NB4 (cell line): ENCODE measurements at regions not wholly inside any gene's neighbourhood (a gene's known extent, or its start where the extent isn't known, plus 50 kb on each side); places are given as distances from the start of the nearest gene placed in this dataset.

Experiments used
- DNase-seq: peaks from one replicate; pipeline ENCODE4 v3.0.0; 2010; ENCODE audit warnings: low read depth
- H3K4me3 ChIP-seq: one replicate; pipeline ENCODE4 v1.5.1; 2011; ENCODE audit warnings: mild to moderate bottlenecking, low read depth, low read length, moderate library complexity
- MYC ChIP-seq: IDR thresholded peaks from 2 replicates; pipeline ENCODE4 v1.6.1; 2011; ENCODE audit warnings: low read depth, low read length
- POLR2A ChIP-seq: IDR thresholded peaks from 2 replicates; pipeline ENCODE4 v1.6.1; 2011; ENCODE audit warnings: mild to moderate bottlenecking; ENCODE audit not compliant: insufficient read length; ENCODE audit errors: extremely low read depth
- TF ChIP-seq, protein P1 (sequence below): IDR thresholded peaks from 2 replicates; pipeline ENCODE4 v1.6.1; 2011; ENCODE audit warnings: low read depth, low read length
- TF ChIP-seq, protein P2 (sequence below): IDR thresholded peaks from one replicate; pipeline ENCODE4 v1.5.1; 2012; ENCODE audit warnings: low read depth, low read length

DNA sequence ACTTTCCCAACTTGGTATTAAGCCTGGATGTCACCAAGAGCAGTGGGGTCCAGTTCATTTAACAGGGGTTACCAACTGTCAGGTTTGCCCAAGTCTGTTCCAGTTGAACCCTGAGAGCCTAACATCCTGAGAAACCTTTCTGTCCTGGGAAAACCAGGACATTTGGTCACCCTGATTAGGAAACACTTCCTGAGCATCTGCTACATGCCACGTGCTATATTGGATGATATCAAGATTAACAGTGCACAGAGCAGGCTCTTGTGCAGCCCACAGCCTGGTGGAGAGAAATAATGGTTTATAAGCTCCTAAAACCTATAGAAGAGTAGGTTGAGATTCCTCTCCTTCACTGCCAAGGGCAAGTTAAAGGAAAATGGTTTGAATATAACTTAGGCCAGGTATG lies 102.9 kb upstream of the RAD23B start:
- no peak for DNase-seq
- TF ChIP-seq, protein P1, sequence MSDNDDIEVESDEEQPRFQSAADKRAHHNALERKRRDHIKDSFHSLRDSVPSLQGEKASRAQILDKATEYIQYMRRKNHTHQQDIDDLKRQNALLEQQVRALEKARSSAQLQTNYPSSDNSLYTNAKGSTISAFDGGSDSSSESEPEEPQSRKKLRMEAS = no peak
- TF ChIP-seq POLR2A (no peak), MYC (no peak)
- TF ChIP-seq, protein P2, sequence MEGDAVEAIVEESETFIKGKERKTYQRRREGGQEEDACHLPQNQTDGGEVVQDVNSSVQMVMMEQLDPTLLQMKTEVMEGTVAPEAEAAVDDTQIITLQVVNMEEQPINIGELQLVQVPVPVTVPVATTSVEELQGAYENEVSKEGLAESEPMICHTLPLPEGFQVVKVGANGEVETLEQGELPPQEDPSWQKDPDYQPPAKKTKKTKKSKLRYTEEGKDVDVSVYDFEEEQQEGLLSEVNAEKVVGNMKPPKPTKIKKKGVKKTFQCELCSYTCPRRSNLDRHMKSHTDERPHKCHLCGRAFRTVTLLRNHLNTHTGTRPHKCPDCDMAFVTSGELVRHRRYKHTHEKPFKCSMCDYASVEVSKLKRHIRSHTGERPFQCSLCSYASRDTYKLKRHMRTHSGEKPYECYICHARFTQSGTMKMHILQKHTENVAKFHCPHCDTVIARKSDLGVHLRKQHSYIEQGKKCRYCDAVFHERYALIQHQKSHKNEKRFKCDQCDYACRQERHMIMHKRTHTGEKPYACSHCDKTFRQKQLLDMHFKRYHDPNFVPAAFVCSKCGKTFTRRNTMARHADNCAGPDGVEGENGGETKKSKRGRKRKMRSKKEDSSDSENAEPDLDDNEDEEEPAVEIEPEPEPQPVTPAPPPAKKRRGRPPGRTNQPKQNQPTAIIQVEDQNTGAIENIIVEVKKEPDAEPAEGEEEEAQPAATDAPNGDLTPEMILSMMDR = no peak
- H3K4me3 ChIP-seq = no peak overlapping the region

DNA sequence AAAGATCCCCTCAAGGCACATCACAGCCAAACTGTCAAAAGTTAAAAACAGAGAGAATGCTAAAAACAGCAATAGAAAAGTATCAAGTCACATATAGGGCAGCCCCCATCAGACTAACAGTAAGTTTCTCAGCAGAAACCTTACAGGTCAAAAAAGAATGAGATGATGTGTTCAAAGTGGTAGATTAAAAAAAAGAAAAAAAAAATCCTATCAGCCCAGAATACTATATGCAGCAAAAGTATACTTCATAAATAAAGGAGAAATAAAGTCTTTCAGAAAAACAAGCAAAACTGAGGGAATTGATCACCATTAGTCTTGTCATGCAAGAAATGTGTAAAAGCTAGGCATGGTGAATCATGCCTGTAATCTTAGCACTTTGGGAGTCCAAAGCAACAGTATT lies 99.9 kb upstream of the RAD23B start:
- DNase-seq = no peak
- TF ChIP-seq MYC (no peak), POLR2A (no peak)
- TF ChIP-seq, protein P1 = no peak
- TF ChIP-seq, protein P2 = no peak
- H3K4me3 ChIP-seq = no peak overlapping the region

DNA sequence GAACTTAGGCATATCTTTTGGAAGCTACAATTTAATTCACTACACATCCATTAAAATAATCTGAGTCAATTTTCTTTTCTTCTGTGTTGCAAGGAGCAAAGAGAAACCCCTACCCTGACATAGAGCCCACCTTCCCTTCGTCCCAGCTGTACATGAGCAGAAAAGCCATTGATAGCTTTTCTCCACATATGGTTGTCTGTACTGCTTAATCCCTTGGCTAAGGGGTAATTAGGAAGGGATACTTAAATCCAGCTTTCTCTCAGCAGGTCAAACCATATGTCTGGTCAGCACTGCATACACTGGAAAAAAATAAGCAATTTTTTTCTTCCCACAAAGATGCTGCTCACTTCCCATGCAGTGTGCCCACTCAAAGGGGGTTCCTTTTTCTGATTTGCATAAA lies 94.7 kb upstream of the RAD23B start:
- no peak for DNase-seq
- H3K4me3 ChIP-seq = no peak overlapping the region
- TF ChIP-seq POLR2A = no peak

DNA sequence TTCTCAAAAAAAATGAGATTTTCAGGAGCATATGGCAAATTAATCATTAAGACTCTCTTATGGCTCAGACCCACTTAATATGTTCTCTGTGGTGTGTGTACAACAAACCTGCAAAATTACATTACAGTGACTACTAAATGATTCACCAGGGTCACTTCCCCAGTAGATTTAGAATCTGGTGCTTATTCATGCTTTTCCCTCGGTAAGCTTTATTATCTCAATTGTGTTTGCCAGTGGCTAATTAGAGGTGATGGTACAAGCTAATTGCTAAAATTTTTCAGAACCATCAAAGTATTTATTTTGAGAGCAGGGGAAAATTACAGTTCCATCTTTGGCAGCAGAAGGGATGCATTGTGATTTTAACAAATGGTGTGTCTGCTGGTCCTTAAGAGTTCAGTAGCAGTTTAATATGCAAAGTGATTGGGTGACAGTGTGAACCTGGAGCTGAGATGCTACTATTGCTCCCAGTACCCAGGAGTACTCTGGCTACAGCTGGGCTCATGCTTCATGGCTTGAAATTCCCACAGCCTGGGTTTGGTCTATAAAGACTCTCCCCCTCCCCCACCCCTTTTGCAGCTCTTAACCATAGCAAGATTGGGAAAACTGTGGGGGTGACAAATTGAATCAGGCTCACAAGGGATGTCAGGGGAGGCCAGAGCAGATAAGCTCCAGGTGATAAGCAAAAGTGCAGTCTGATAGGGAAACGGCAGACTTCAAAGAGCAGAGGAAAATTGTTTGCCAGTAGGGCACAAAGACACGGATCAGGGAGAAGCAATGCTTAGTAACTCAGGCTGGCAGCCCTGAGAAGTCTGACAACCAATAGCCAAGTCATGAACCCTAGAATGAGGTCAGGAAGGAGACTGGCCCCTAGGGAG lies 92.8 kb upstream of the RAD23B start:
- TF ChIP-seq POLR2A = no peak
- TF ChIP-seq, protein P1 = no peak
- no peak for TF ChIP-seq MYC
- TF ChIP-seq, protein P2 = no peak
- H3K4me3 ChIP-seq = no peak overlapping the region
- DNase-seq = no peak

DNA sequence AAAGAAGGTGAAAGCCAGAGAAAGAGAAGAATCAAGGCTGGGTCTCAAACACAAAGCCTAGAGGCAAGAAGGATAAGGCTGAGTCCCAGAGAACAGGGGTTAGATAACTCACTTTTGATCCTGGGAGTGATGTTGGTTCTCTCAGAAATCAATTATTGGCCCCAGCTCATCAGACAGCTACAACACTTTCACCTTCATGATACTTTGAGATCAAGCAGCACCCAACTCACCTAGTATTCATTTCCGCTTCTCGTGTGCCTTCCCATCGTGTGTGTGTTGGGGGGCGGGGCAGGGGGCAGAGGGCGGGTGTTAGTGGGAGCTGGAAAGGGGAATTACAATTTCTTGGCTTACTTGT lies 92.2 kb upstream of the RAD23B start:
- no peak for TF ChIP-seq POLR2A
- TF ChIP-seq, protein P1 = no peak
- TF ChIP-seq MYC = no peak
- TF ChIP-seq, protein P2 = no peak
- DNase-seq = no peak
- H3K4me3 ChIP-seq = no peak overlapping the region

DNA sequence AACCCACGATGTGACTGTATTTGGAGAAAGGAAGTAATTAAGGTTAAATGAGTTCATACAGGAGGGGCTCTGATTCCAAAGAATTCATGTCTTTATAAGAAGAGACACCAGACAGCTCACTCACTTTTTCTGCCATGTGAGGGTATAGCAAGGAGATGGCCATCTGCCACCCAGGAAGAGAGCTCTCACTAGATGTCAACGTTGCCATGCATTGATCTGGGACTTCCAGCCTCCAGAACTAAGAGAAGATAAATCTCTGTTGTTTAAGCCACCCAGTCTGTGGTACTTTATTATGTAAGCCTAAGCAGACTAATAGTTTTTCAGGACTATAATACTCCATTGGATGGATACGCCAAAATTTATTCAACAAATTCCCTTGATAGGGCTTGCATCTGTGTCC lies 89.8 kb upstream of the RAD23B start:
- TF ChIP-seq, protein P2 = no peak
- no peak for TF ChIP-seq POLR2A
- no peak for TF ChIP-seq MYC
- TF ChIP-seq, protein P1 = no peak
- no peak overlapping the region for H3K4me3 ChIP-seq
- no peak for DNase-seq
